ENCODE measurements at regions not wholly inside any gene's neighbourhood (a gene's known extent, or its start where the extent isn't known, plus 50 kb on each side); places are given as distances from the start of the nearest gene placed in this dataset.

DNA sequence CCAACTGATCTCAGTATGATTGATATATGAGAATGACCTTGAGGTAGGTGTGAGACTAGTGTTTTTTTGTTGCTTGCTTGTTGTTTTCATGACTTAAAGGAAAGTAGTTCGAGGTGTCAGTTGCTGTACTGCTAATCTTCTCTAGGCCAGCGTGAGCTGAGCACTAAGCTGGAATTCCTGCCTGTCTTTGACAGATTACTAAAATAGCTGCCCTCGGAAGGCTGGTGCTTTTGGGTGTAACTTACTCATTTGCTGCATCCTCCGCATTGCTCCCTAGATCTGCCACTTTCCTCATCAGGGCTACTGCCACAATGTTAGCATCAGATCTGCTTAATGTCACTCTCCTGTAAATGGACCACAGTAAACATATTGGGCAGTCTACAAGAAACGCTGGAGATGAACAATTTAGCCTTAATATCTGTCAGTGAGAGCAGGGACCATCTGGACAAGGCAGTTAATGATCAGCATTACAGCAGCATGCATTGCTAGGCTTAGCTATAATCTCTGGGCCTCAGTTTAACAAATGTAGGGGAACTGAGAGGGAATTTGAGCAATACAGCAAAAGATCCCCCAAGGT, 106.6 kb upstream of the CDH6 start:
- Histone ChIP-seq H3K9me3 (no peaks in the 10 kb centered on the region), H3K36me3 (no peaks in the 10 kb centered on the region), H3K4me1 (no peaks in the 10 kb centered on the region), H3K4me3 (no peak overlapping the region), H3K27me3 (no peaks in the 10 kb centered on the region), H3K27ac (replicated peaks in 1 of 4) (no peak overlapping the region)
- intact Hi-C loops (cut with DNase I): no loop called here
- WGBS: 62% methylated on average over 5 of the region's 5 CpGs
- DNase-seq (ENCODE audit: extremely low spot score): no peak
- TF ChIP-seq EP300 (IDR thresholded peaks at IDR 0.05) (no peak), POLR2AphosphoS5 (IDR thresholded peaks at IDR 0.05) (no peak), POLR2A (IDR thresholded peaks at IDR 0.05; ENCODE audit: low read depth) (no peak)
- TF ChIP-seq, protein P1, sequence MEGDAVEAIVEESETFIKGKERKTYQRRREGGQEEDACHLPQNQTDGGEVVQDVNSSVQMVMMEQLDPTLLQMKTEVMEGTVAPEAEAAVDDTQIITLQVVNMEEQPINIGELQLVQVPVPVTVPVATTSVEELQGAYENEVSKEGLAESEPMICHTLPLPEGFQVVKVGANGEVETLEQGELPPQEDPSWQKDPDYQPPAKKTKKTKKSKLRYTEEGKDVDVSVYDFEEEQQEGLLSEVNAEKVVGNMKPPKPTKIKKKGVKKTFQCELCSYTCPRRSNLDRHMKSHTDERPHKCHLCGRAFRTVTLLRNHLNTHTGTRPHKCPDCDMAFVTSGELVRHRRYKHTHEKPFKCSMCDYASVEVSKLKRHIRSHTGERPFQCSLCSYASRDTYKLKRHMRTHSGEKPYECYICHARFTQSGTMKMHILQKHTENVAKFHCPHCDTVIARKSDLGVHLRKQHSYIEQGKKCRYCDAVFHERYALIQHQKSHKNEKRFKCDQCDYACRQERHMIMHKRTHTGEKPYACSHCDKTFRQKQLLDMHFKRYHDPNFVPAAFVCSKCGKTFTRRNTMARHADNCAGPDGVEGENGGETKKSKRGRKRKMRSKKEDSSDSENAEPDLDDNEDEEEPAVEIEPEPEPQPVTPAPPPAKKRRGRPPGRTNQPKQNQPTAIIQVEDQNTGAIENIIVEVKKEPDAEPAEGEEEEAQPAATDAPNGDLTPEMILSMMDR (IDR thresholded peaks at IDR 0.05): no peak

DNA sequence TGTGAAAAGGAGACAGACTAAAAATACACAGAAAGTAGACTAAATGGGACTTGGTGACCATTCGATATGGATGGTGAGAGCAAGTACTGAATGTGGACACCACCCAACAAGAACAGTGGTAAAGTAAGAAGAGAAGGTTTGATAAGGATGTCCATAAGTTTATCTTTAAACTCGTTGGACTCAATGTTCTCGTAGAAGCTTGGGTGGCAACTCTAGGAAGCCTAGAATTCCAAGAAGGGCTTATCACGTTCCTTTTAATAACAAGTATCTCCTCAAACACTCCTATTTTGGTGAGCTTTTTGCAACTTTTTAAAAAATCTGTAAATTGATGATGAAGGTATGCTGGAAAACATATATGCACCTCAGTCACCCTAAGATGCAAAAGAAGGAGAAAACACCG, 108.6 kb upstream of the CDH6 start:
- no peak for DNase-seq (ENCODE audit: extremely low spot score)
- WGBS: 83% methylated on average over 5 of the region's 5 CpGs
- Histone ChIP-seq H3K4me1 (no peaks in the 10 kb centered on the region), H3K27ac (replicated peaks in 1 of 4) (no peak overlapping the region), H3K9me3 (no peaks in the 10 kb centered on the region), H3K27me3 (no peaks in the 10 kb centered on the region), H3K4me3 (no peak overlapping the region), H3K36me3 (no peaks in the 10 kb centered on the region)
- TF ChIP-seq EP300 (IDR thresholded peaks at IDR 0.05) (no peak), POLR2AphosphoS5 (IDR thresholded peaks at IDR 0.05) (no peak), POLR2A (IDR thresholded peaks at IDR 0.05; ENCODE audit: low read depth) (no peak)
- TF ChIP-seq, protein P1 (IDR thresholded peaks at IDR 0.05): no peak
- intact Hi-C loops (cut with DNase I): no loop called here

DNA sequence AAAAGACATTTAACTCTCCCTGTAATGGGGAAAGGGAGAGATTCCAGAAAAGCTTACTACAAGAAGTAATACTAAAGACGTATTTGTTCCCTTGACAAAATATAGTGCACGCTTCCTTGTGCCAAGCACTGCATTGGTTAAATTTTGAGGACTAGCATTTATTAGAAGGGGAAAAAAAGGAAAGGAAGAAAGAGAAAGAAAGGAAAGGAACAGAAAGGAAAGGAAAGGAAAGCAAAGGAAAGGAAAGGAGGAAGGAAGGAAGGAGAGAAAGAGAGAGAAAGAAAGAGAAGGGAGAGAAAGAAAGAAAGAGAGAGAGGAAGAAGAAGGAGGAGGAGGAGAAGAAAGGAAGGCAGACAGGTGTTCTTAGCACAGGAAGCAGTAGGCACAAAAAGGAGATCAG, 110.1 kb upstream of the CDH6 start:
- intact Hi-C loops (cut with DNase I): no loop called here
- TF ChIP-seq POLR2A (IDR thresholded peaks at IDR 0.05; ENCODE audit: low read depth) (no peak), EP300 (IDR thresholded peaks at IDR 0.05) (no peak), POLR2AphosphoS5 (IDR thresholded peaks at IDR 0.05) (no peak)
- TF ChIP-seq, protein P1 (IDR thresholded peaks at IDR 0.05): no peak
- H3K4me1 ChIP-seq: peaks cover 0 to 6% (median 0%) of the 10 kb centered on the region in 4 donors
- no peaks in the 10 kb centered on the region for H3K36me3 ChIP-seq
- 87% methylated on average over 2 of the region's 2 CpGs for WGBS
- H3K27ac ChIP-seq (replicated peaks in 1 of 4): no peak overlapping the region
- no peak overlapping the region for H3K4me3 ChIP-seq
- no peak for DNase-seq (ENCODE audit: extremely low spot score)
- H3K9me3 ChIP-seq: no peaks in the 10 kb centered on the region
- no peaks in the 10 kb centered on the region for H3K27me3 ChIP-seq

DNA sequence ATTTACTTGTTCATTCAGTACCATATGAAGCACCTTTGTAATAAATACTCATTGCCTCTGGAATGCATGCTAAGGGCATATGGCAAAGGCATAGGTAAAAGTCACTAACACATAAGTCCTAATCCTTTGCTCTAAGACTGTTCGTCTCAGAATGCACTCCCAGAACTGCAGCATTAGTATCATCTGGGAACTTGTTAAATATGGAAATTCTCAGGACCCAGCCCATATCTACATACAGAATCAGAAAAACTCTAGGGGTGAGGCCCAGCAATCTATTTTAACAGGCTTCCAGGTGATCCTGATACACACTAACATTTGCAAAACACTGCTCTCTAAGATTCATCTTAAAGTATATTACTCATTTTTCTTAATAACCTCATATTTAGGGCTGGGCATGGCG, 113.8 kb upstream of the CDH6 start:
- no peak for TF ChIP-seq POLR2A (IDR thresholded peaks at IDR 0.05; ENCODE audit: low read depth)
- TF ChIP-seq EP300 (IDR thresholded peaks at IDR 0.05): no peak
- TF ChIP-seq, protein P1 (IDR thresholded peaks at IDR 0.05): no peak
- TF ChIP-seq POLR2AphosphoS5 (IDR thresholded peaks at IDR 0.05): no peak
- Histone ChIP-seq H3K4me3 (no peak overlapping the region), H3K9me3 (no peaks in the 10 kb centered on the region), H3K4me1 (peaks cover 0 to 6% (median 0%) of the 10 kb centered on the region in 4 donors), H3K27me3 (no peaks in the 10 kb centered on the region), H3K36me3 (no peaks in the 10 kb centered on the region), H3K27ac (replicated peaks in 1 of 4) (no peak overlapping the region)
- no peak for DNase-seq (ENCODE audit: extremely low spot score)
- WGBS: 92% methylated on average over 2 of the region's 2 CpGs
- intact Hi-C loops (cut with DNase I): no loop called here

DNA sequence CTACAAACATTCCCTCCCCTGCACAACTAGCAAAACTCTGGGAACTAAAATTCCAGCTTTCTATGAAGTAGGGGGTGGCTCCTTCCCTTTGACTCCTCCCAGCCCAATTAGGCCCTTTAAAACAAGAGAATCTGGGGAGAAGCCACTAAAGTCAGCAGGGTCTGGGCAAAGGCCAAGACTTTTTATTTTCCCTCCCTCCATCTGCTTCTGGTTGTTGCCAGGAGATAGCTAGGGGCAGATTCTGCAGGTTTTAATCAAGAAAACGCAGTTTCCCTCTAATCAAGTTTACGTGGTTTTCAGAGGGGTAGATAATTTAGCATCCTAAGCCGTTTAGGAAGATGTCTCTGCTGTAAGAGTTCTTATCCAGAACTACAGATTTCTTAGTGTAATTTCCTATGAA, 114.5 kb upstream of the CDH6 start:
- H3K36me3 ChIP-seq: no peaks in the 10 kb centered on the region
- H3K27ac ChIP-seq (replicated peaks in 1 of 4): no peak overlapping the region
- TF ChIP-seq EP300 (IDR thresholded peaks at IDR 0.05): no peak
- no peak for TF ChIP-seq POLR2A (IDR thresholded peaks at IDR 0.05; ENCODE audit: low read depth)
- no peak for TF ChIP-seq POLR2AphosphoS5 (IDR thresholded peaks at IDR 0.05)
- TF ChIP-seq, protein P1 (IDR thresholded peaks at IDR 0.05): no peak
- intact Hi-C loops (cut with DNase I): no loop called here
- no peak overlapping the region for H3K4me3 ChIP-seq
- 74% methylated on average over 3 of the region's 3 CpGs for WGBS
- DNase-seq (ENCODE audit: extremely low spot score): no peak
- peaks cover 0 to 6% (median 0%) of the 10 kb centered on the region in 4 donors for H3K4me1 ChIP-seq
- H3K27me3 ChIP-seq: no peaks in the 10 kb centered on the region
- H3K9me3 ChIP-seq: no peaks in the 10 kb centered on the region
